ENCODE measurements at regions not wholly inside any gene's neighbourhood (a gene's known extent, or its start where the extent isn't known, plus 50 kb on each side); places are given as distances from the start of the nearest gene placed in this dataset.

GRCh38 chr10:78907551-78908211, 161.1 kb upstream of the ZMIZ1 start:
- no peak for DNase-seq (ENCODE audit: low read depth in 4 of 4, low spot score in 2 of 4)

GRCh38 chr10:78909221-78909620, 159.5 kb upstream of the ZMIZ1 start:
- DNase-seq (ENCODE audit: low read depth in 4 of 4, low spot score in 2 of 4): no peak

DNA sequence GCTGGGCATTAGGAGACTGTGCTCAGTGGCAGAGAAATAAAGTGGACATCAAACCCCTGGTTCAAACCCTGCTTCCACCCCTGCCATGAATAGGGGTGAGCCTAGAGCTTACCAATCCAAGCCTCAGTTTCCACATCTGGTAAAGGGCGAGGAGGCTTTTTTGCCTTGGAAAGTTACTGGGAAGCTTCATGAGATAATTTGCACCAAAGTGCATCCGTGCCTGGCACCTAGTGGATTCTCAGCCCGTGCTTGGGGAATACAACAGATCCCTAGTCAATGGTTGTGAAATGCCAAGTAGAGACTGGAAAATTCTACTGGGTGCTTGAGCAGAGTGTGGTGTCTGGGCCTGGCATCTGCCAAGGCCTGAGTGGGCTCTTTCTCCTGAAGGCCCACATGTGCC, 158.7 kb upstream of the ZMIZ1 start:
- no peak for DNase-seq (ENCODE audit: low read depth in 4 of 4, low spot score in 2 of 4)

DNA sequence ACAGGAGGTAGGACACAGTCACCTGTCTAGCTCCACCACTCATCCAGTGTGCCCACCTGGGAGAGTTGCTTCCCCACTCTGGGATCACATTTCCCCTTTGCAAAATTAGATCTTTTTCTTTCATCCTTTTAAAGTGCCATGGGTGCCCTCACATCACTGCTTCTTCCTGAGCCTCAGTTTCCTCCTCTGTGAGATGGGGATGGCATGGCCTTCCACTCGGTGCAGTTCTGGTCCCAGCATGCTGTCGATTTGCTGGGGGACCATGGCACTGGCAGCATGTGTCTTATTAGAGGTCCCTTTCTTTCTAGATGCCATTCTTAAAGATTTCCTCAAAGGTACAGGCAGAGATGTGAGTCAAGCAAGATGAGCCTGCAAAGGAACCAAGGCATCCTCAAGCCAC, 158.3 kb upstream of the ZMIZ1 start:
- no peak for DNase-seq (ENCODE audit: low read depth in 4 of 4, low spot score in 2 of 4)

GRCh38 chr10:78910886-78911285, 157.9 kb upstream of the ZMIZ1 start:
- DNase-seq (ENCODE audit: low read depth in 4 of 4, low spot score in 2 of 4): no peak

GRCh38 chr10:78911533-78912340, 157.0 kb upstream of the ZMIZ1 start:
- no peak for DNase-seq (ENCODE audit: low read depth in 4 of 4, low spot score in 2 of 4)

- DNase-seq (ENCODE audit: low read depth in 4 of 4, low spot score in 2 of 4): no peak
These were observed 156.2 kb upstream of the ZMIZ1 start for GRCh38 chr10:78912361-78913218.

DNA sequence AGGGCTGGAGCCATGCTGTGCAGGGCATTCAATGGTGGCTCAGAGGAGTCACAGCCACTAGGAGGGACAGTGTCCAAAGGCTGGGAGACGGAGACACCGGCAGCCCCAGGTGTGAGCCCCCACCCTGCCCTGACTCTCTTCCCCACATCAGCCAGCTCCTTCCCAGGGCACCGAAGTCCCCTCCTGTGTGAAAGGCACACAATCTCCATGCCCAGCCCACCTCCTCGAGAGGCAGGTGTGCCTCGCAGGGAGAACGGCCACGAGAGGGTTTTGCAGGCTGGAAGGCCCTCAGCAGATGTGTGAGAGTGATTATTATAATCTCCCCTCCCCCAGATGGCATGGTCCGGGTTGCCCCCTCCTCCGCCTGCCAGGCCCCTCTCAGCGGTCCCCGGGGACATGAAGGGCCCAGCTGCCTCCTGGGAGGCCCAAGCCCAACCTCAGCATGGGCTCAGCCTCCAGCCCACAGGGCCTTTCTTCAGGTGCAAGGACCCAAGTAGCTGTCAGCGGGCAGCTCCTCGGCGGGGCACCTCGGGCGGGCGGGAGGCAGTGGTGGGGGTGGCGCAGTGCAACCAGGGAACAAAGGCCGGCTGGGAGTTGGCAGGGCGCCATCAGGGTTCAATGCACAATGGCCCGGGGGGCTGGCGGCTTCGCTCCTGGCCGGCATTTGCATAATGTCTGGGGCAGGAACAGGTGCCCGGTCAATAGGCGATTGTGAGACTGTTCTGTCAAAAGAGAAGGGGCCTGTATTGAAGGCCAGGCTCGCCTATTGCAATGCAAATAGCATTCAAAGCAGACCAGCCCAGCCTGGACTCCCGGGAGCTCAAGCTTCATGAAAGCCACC, 155.3 kb upstream of the ZMIZ1 start:
- DNase-seq (ENCODE audit: low read depth in 4 of 4, low spot score in 2 of 4): peak in 1 of 4 donors; percentile 55

- no peak for DNase-seq (ENCODE audit: low read depth in 4 of 4, low spot score in 2 of 4)
These were observed 154.7 kb upstream of the ZMIZ1 start for GRCh38 chr10:78914060-78914378.

DNA sequence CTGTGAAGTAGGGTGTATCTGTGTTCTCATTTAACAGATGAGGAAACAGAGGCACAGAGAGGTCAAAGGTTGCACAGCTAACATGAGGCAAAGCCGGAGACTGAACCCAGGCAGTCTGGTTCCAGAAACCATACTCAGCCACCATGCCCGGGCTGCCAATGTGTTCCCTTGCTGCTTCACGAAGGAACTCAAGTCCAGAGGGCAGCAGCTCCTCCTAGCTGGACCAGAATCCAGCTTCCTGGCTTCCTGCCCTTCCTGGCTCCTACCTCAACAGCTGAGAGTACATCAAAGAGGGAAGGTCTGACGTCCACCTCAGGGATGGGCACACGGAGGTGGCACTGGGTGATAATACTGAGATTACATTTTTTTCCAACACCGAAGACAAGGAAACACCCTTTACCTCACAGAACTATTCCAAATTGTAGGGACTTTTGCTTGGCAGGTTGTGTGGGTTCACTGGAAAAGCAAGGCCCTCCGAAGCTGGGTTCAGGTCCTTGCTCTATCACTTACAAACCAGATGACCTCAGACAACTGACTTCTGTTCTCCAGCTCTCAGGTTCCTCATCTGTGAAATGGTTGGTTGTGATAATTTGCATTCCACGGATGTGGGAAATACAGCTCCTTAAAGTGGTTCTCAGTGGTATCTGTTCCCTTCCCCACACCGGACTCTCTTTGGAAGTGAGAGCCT, 154.1 kb upstream of the ZMIZ1 start:
- no peak for DNase-seq (ENCODE audit: low read depth in 4 of 4, low spot score in 2 of 4)

DNA sequence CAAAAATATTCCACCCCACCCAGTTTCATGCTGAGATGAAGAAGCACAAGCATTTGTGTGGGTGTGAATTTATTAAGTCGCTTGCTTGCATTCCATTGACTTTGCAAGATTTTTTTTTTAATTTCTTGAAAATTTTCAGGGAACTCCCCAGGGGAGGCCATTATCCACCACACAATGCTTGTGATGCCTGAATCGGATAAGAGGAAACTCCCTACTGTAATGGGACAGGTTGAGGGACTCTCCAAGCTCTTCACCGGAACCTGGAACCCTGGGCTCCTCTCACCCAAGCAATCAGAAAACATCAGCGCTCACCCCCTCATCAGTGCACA, 153.6 kb upstream of the ZMIZ1 start:
- no peak for DNase-seq (ENCODE audit: low read depth in 4 of 4, low spot score in 2 of 4)

DNA sequence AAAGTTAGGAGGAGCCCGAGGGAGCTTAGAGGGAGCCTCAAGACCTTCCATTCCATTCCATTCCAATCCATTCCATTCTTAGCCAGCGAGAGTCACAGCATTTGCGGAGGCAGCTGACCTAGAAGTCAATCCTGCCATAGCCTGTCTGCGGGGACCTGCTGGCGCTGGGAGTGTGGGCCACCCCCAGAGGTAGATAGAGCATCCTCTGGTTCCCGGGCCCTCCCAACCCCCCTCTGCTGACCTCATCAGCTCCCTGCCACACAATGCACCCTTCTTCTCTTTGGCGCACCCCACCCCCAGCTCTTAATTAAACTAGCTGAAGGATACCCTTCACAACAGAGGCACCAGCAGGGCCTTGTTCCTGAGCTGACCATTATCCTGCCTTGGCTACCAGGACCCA, 152.5 kb upstream of the ZMIZ1 start:
- DNase-seq (ENCODE audit: low read depth in 4 of 4, low spot score in 2 of 4): no peak

DNA sequence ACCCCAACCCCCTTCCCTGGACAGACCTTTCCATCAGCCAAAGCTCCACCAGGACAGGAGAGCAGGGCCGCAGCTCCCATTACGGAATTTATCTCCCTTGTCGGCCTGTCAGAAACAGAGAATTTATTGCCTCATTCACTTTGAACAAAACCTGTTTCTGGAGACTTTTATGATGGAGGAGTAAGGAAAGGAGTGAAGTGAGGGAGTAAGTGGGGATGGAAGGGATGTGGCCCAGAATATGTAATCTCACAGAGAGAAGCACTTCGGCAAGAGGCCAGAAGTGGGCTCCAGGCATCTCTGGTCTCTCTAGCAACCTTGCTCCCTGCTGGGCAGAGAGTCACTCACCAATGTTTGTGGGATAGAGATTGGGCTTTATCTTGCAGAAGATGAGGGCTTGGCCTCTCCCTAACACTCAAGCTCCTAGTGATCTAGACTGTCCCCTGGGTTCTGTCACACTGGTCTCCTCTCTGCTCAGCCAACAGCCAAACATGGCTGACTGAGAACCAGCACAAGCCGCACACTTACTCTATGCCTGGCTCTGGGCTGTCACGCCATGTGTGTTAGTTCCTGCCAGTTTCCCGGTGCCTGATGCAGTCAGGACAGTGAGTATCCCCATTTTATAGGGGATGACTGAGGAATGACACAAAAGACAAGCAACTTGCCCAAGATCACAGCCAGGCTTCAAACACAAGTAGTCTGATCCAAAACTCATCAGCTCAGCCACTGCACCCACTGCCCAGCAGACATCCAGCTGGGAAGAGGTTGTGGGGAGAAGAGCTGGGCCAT, 149.4 kb upstream of the ZMIZ1 start:
- peak in 3 of 4 donors; percentile 47 to 68 (median 60) for DNase-seq (ENCODE audit: low read depth in 4 of 4, low spot score in 2 of 4)

DNA sequence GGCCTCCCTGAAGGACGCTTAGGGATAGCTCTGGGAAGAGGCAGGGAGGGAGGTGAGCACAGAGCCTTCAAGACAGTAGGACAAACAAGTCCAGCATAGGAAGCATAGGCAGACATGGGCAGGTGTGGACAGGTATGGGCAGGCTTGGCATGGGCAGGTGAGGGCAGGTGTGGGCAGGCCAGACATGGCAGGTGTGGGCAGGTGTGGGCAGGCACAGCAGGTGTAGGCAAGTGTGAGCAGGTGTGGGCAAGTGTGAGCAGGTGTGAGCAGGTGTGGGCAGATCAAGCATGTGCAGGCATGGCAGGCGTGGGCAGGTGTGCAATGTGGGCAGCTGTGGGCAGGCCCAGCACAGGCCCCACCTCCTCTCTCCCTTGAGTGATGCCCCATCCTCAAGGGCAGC, 148.8 kb upstream of the ZMIZ1 start:
- no peak for DNase-seq (ENCODE audit: low read depth in 4 of 4, low spot score in 2 of 4)

DNA sequence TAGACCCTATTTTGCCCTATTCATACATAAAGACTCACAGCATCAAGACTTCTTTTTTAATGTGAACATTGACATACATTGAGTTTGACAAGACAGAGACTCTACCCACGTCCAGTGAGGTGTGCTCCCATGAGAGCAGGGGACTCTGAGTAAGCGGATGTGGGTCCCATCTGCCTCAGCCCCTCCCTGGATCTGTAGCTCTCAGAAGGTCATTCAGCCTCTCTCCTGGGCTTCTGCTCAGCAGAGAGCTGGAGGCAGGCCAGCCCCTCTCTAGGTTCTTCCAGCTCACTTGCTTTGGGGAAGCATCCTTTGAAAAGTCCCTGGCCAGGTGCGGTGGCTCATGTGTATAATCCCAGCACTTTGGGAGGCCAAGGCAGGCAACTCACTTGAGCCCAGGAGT, 146.9 kb upstream of the ZMIZ1 start:
- DNase-seq (ENCODE audit: low read depth in 4 of 4, low spot score in 2 of 4): no peak

DNA sequence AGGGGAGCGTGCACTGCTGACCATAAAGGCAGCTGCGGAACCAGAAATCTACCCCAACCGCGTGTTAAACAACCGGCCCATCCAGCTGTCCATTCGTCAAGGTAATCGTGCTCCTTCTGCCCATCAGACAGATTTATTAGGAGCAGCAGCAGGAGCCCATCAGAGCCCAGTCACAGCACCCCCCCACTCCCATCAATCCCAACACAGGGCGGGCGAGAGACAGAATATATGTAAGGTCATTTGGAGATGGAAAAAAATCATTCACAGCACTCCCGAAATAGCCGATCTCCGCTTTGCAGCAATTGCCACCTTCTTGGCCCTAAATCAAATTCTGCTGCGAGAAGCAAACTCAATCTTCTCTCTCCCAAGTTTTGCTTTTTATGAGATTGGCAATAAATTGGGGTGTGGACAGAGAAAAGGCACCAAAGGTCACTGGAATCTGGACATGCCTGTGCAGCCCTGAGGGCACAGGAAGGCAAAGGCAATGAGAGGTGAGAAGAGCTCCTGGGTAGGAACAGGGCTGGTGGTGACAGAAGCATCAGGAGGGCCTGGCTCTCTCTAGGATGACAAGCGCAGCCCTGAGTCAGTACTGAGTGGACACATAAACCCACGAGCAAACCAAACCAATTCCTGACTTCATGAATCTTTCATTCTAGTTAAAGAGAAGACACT, 145.0 kb upstream of the ZMIZ1 start:
- DNase-seq (ENCODE audit: low read depth in 4 of 4, low spot score in 2 of 4): no peak

GRCh38 chr10:78924319-78925003, 144.3 kb upstream of the ZMIZ1 start:
- no peak for DNase-seq (ENCODE audit: low read depth in 4 of 4, low spot score in 2 of 4)

- DNase-seq (ENCODE audit: low read depth in 4 of 4, low spot score in 2 of 4): no peak
These were observed 143.5 kb upstream of the ZMIZ1 start for GRCh38 chr10:78925275-78925674.
